ENCODE measurements at regions not wholly inside any gene's neighbourhood (a gene's known extent, or its start where the extent isn't known, plus 50 kb on each side); places are given as distances from the start of the nearest gene placed in this dataset.

GRCh38 chr22:42326801-42327200 lies 56.3 kb upstream of the TCF20 start:
- no peak overlapping the region for H3K4me3 ChIP-seq
- peaks cover 9% of the 10 kb centered on the region for H3K4me1 ChIP-seq (ENCODE audit: low read depth)
- TF ChIP-seq CTCF (IDR thresholded peaks at IDR 0.05; ENCODE audit: low read depth, low read length): no peak
- no peaks in the 10 kb centered on the region for H3K9me3 ChIP-seq (ENCODE audit: low read depth)
- H3K27ac ChIP-seq: no peak overlapping the region
- no peaks in the 10 kb centered on the region for H3K36me3 ChIP-seq
- no peaks in the 10 kb centered on the region for H3K27me3 ChIP-seq
- DNase-seq (ENCODE audit: low read depth in 1 of 2, low spot score in 1 of 2): no peak

GRCh38 chr22:42326301-42326700 lies 55.8 kb upstream of the TCF20 start:
- Histone ChIP-seq H3K27me3 (no peaks in the 10 kb centered on the region), H3K4me3 (no peak overlapping the region), H3K4me1 (ENCODE audit: low read depth) (peaks cover 10% of the 10 kb centered on the region)

GRCh38 chr22:42324990-42325710 lies 54.7 kb upstream of the TCF20 start:
- TF ChIP-seq CTCF (IDR thresholded peaks at IDR 0.05; ENCODE audit: low read depth, low read length): no peak
- H3K36me3 ChIP-seq: no peaks in the 10 kb centered on the region
- H3K27ac ChIP-seq: no peak overlapping the region
- H3K4me3 ChIP-seq: no peak overlapping the region
- no peak for DNase-seq (ENCODE audit: low read depth in 1 of 2, low spot score in 1 of 2)
- peaks cover 13% of the 10 kb centered on the region for H3K4me1 ChIP-seq (ENCODE audit: low read depth)
- H3K27me3 ChIP-seq: no peaks in the 10 kb centered on the region
- H3K9me3 ChIP-seq (ENCODE audit: low read depth): no peaks in the 10 kb centered on the region

More at GRCh38 chr22:42326301-42326700, 55.8 kb upstream of the TCF20 start:
- H3K36me3 ChIP-seq: no peaks in the 10 kb centered on the region
- no peak for TF ChIP-seq CTCF (IDR thresholded peaks at IDR 0.05; ENCODE audit: low read depth, low read length)
- DNase-seq (ENCODE audit: low read depth in 1 of 2, low spot score in 1 of 2): no peak
- no peak overlapping the region for H3K27ac ChIP-seq
- no peaks in the 10 kb centered on the region for H3K9me3 ChIP-seq (ENCODE audit: low read depth)

GRCh38 chr22:42324566-42324965 lies 54.1 kb upstream of the TCF20 start:
- TF ChIP-seq CTCF (IDR thresholded peaks at IDR 0.05; ENCODE audit: low read depth, low read length): no peak
- DNase-seq (ENCODE audit: low read depth in 1 of 2, low spot score in 1 of 2): no peak
- no peak overlapping the region for H3K4me3 ChIP-seq
- H3K27me3 ChIP-seq: no peaks in the 10 kb centered on the region
- H3K27ac ChIP-seq: no peak overlapping the region
- H3K4me1 ChIP-seq (ENCODE audit: low read depth): peaks cover 17% of the 10 kb centered on the region
- H3K9me3 ChIP-seq (ENCODE audit: low read depth): no peaks in the 10 kb centered on the region
- no peaks in the 10 kb centered on the region for H3K36me3 ChIP-seq

- TF ChIP-seq CTCF (IDR thresholded peaks at IDR 0.05; ENCODE audit: low read depth, low read length): no peak
- Histone ChIP-seq H3K27ac (no peak overlapping the region), H3K4me1 (ENCODE audit: low read depth) (peaks cover 17% of the 10 kb centered on the region), H3K27me3 (no peaks in the 10 kb centered on the region), H3K4me3 (no peak overlapping the region), H3K9me3 (ENCODE audit: low read depth) (no peaks in the 10 kb centered on the region), H3K36me3 (no peaks in the 10 kb centered on the region)
- no peak for DNase-seq (ENCODE audit: low read depth in 1 of 2, low spot score in 1 of 2)
Observed at GRCh38 chr22:42323971-42324370, 53.5 kb upstream of the TCF20 start.

Data from cardiac muscle cell (in vitro differentiated cells and primary cell).